ENCODE measurements at regions not wholly inside any gene's neighbourhood (a gene's known extent, or its start where the extent isn't known, plus 50 kb on each side); places are given as distances from the start of the nearest gene placed in this dataset.

DNA sequence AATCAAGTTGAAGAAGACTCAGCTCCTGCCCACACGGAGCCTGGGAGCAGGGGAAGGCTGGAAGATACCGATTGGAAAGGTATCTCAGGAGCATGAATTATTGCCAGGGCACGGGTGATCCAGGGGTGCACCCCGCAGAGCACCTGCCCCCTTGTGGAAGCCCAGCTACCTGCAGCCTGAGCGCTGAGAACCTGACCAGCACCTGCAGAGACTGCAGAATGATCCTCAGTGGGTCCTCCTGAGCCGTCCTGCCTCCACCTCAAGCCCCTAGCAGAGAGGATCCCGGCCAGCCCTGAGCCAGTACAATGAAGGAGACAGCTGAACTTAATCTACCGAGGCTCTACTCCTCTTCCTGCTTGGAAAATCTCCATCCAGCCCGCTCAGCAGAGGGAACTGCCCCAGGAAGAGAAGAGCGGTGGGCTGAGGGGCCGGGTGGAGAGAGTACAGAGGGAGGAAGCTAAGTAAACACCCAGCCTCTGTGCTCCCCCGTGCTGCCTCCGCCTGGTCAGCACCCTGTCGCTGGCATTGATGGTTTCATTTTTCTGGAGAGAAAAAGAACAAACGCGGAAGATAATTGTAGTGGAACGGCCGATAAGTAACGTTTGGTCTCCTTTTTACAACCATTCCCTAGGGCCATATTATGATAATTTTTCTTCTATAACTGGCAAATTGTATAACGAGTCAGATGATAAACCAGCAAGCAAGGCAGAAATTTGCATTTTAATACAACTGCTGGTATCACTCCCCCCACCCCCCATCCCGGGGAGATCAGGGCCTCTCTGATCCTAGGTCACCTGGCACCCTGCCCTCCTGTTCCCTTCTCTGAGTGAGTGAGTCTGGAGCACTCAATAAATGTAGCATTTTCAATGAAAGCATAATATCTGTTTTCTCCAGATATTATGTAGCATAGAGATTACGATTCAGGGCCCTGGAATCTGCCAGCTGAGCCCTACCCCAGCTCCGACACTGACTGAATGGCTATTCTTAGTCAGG lies 204.5 kb upstream of the RPL38 start:
- no peak for TF ChIP-seq POLR2AphosphoS5 (IDR thresholded peaks at IDR 0.05; ENCODE audit: low read depth, low read length)
- TF ChIP-seq POLR2A (IDR thresholded peaks at IDR 0.05; ENCODE audit: low read depth, low read length) = no peak
- no peak for TF ChIP-seq TAF1 (IDR thresholded peaks at IDR 0.05; ENCODE audit: low read depth, low read length)
- no peak for TF ChIP-seq SPI1 (IDR thresholded peaks at IDR 0.05; ENCODE audit: low read depth, low read length)
- no peak for TF ChIP-seq PAX5 (IDR thresholded peaks at IDR 0.05; ENCODE audit: insufficient read depth, low read length, severe bottlenecking)
- no peak for TF ChIP-seq POU2F2 (IDR thresholded peaks at IDR 0.05; ENCODE audit: low read depth, low read length)

All from GM12891 (cell line).